ENCODE measurements at regions not wholly inside any gene's neighbourhood (a gene's known extent, or its start where the extent isn't known, plus 50 kb on each side); places are given as distances from the start of the nearest gene placed in this dataset.

DNA sequence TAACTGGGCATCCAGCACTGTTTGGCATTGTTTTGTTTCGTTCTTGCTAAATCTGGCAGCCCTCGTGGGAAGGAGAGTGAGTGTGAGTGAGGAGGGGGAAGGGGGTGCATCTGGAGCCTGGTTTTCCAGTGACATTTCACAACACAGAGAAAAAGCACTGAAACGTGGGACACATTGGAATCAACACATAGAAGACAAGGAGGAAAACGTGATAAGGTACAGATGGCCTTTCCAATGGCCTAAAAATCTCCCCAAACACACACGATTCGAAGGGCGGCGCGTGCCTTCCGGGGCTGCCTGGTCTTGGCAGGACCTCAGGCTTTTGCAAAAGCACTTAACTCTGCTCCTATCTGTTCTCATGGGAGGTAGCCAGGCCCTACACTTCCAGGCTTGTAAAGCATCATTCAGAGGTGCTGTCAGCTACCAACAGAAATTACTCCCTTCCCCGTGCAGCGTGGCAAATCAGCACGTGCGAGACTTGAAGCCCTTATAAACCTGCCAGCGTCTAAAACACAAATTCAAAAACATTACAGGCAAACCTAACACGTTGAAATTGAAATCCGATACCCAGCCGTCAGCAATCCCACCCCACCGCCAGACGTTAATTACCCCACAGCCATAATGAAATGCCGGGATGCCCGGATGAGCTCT, 129.4 kb downstream of the OLFM1 start:
- TF ChIP-seq, protein P1, sequence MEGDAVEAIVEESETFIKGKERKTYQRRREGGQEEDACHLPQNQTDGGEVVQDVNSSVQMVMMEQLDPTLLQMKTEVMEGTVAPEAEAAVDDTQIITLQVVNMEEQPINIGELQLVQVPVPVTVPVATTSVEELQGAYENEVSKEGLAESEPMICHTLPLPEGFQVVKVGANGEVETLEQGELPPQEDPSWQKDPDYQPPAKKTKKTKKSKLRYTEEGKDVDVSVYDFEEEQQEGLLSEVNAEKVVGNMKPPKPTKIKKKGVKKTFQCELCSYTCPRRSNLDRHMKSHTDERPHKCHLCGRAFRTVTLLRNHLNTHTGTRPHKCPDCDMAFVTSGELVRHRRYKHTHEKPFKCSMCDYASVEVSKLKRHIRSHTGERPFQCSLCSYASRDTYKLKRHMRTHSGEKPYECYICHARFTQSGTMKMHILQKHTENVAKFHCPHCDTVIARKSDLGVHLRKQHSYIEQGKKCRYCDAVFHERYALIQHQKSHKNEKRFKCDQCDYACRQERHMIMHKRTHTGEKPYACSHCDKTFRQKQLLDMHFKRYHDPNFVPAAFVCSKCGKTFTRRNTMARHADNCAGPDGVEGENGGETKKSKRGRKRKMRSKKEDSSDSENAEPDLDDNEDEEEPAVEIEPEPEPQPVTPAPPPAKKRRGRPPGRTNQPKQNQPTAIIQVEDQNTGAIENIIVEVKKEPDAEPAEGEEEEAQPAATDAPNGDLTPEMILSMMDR (IDR thresholded peaks at IDR 0.05) = no peak
- TF ChIP-seq, protein P2, sequence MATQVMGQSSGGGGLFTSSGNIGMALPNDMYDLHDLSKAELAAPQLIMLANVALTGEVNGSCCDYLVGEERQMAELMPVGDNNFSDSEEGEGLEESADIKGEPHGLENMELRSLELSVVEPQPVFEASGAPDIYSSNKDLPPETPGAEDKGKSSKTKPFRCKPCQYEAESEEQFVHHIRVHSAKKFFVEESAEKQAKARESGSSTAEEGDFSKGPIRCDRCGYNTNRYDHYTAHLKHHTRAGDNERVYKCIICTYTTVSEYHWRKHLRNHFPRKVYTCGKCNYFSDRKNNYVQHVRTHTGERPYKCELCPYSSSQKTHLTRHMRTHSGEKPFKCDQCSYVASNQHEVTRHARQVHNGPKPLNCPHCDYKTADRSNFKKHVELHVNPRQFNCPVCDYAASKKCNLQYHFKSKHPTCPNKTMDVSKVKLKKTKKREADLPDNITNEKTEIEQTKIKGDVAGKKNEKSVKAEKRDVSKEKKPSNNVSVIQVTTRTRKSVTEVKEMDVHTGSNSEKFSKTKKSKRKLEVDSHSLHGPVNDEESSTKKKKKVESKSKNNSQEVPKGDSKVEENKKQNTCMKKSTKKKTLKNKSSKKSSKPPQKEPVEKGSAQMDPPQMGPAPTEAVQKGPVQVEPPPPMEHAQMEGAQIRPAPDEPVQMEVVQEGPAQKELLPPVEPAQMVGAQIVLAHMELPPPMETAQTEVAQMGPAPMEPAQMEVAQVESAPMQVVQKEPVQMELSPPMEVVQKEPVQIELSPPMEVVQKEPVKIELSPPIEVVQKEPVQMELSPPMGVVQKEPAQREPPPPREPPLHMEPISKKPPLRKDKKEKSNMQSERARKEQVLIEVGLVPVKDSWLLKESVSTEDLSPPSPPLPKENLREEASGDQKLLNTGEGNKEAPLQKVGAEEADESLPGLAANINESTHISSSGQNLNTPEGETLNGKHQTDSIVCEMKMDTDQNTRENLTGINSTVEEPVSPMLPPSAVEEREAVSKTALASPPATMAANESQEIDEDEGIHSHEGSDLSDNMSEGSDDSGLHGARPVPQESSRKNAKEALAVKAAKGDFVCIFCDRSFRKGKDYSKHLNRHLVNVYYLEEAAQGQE (IDR thresholded peaks at IDR 0.05) = no peak
- no peak for TF ChIP-seq HOXB13 (CRISPR knock-in tag; IDR thresholded peaks at IDR 0.05; ENCODE audit: low read depth)
- TF ChIP-seq POLR2A (IDR thresholded peaks at IDR 0.05; ENCODE audit: low read length) = no peak
- TF ChIP-seq PHF8 (IDR thresholded peaks at IDR 0.05; ENCODE audit: borderline replicate concordance, low read depth) = no peak
- TF ChIP-seq JUN (IDR thresholded peaks at IDR 0.05) = no peak
- no peak for TF ChIP-seq MYC (IDR thresholded peaks at IDR 0.05; ENCODE audit: borderline replicate concordance, low read length)
- TF ChIP-seq, protein P3, sequence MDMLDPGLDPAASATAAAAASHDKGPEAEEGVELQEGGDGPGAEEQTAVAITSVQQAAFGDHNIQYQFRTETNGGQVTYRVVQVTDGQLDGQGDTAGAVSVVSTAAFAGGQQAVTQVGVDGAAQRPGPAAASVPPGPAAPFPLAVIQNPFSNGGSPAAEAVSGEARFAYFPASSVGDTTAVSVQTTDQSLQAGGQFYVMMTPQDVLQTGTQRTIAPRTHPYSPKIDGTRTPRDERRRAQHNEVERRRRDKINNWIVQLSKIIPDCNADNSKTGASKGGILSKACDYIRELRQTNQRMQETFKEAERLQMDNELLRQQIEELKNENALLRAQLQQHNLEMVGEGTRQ (IDR thresholded peaks at IDR 0.05) = no peak
- no peak for TF ChIP-seq EP300 (IDR thresholded peaks at IDR 0.05)
- no peak for TF ChIP-seq RCOR1 (IDR thresholded peaks at IDR 0.05; ENCODE audit: low read depth, low read length)

Measured in A549 (cell line).